Keratinocyte (primary cell): ENCODE measurements at regions not wholly inside any gene's neighbourhood (a gene's known extent, or its start where the extent isn't known, plus 50 kb on each side); places are given as distances from the start of the nearest gene placed in this dataset.

Experiments used
- CTCF ChIP-seq, 3 experiments: IDR thresholded peaks in 1 of 3; conservative IDR thresholded peaks in 1 of 3; optimal IDR thresholded peaks in 1 of 3; 2 replicates in 2 of 3; 3 replicates in 1 of 3; pipeline versions ENCODE3 to v1.5.1; 2011; ENCODE audit warnings: low read length in 3 of 3, mild to moderate bottlenecking in 3 of 3, moderate library complexity in 2 of 3, control low read depth in 1 of 3, inconsistent platforms in 1 of 3; ENCODE audit not compliant: insufficient read depth in 2 of 3; ENCODE audit errors: extremely low read depth in 1 of 3
- EZH2 ChIP-seq: IDR thresholded peaks from one replicate; pipeline ENCODE4 v1.6.1; 2012; ENCODE audit warnings: inconsistent platforms, mild to moderate bottlenecking, low read length, moderate library complexity

DNA sequence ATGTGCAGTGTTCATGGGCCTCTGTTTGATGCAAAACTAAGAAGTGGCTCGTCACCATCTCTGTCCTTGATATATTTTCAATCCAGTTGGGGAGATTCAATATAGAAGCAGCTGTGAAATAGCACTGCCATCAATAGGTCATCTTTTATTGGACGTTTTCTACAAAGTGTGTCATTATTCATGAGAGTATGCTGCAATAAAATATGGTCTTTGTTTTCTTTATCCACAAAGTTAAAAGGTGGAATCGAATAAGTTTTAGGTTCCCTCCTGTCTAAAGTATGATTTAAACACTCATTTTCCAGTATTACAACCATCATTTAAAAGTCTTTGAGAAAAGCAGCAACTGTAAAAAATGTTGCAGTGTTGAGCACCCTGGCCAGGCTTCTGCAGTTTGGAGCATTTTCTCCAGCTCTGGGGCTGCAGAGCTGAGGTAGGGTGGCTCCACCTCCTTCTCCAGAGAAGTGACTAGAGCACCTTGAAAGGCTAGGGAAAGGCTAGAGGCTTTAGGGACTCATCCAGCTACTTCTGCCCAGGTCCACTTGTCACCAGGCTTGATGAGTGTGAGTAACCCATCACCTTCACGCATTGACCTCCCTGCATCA lies 56.5 kb upstream of the DNAH14 start:
- TF ChIP-seq CTCF (optimal IDR thresholded peaks at IDR 0.05 in 1 of 3, IDR thresholded peaks at IDR 0.05 in 1 of 3, conservative IDR thresholded peaks at IDR 0.05 in 1 of 3; ENCODE audit: extremely low read depth in 1 of 3, insufficient read depth in 2 of 3, low read length in 3 of 3) (no peak), EZH2 (no peak)
